Right kidney (tissue), 1 donor: ENCODE measurements at regions not wholly inside any gene's neighbourhood (a gene's known extent, or its start where the extent isn't known, plus 50 kb on each side); places are given as distances from the start of the nearest gene placed in this dataset.

Source experiments
- DNase-seq: peaks from one replicate; pipeline ENCODE4 v3.0.0-alpha.2; 2016

- no peak for DNase-seq
Observed at GRCh38 chr4:25580633-25581467, 74.8 kb upstream of the SLC34A2 start.

GRCh38 chr4:25585901-25586523 lies 69.6 kb upstream of the SLC34A2 start:
- DNase-seq, result no peak

- DNase-seq, result no peak
Observed at GRCh38 chr4:25588206-25588605, 67.4 kb upstream of the SLC34A2 start.

- no peak for DNase-seq
Observed at GRCh38 chr4:25590171-25590570, 65.5 kb upstream of the SLC34A2 start.

GRCh38 chr4:25592736-25593135 lies 62.9 kb upstream of the SLC34A2 start:
- DNase-seq, result no peak
